Left kidney (tissue), 1 donor: ENCODE measurements at regions not wholly inside any gene's neighbourhood (a gene's known extent, or its start where the extent isn't known, plus 50 kb on each side); places are given as distances from the start of the nearest gene placed in this dataset.
"Not testable (repeated sequence)": the region's sequence is repeated elsewhere in the genome, so short reads cannot be mapped to it uniquely, and the experiment has no call there.

ENCODE experiments used
- DNase-seq: peaks from one replicate; pipeline ENCODE4 v3.0.0-alpha.2; 2013

DNA sequence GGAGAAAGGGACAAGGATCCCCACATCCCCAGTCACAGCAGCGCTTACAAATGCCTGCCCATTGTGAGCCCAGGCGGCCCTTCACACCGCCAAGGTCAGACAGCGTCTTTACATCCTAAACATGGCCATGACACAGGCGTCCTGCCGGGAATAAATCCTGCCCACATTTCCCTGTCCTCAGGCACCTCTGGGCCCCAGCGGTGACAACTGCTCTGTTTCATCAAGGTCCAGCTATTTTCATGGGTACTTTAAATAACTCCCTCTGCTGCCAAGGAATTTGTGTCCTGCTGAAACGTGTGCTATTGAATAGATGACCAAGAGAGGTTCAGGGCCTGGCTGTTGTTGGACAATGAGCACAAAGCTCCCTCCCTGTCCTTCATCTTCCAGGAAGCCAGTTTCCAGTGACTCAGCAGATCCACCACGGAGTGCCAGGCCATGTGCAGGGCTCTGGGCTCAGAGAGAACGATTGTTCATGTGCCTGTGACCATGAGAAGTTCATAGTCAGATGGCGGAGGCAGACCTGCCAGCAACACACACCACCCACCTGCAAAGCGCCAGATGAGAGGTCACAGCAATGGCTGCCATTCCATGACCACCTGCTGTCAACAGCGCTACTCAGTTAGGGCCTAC is 195.8 kb downstream of the MATN1 start:
- no peak for DNase-seq

DNA sequence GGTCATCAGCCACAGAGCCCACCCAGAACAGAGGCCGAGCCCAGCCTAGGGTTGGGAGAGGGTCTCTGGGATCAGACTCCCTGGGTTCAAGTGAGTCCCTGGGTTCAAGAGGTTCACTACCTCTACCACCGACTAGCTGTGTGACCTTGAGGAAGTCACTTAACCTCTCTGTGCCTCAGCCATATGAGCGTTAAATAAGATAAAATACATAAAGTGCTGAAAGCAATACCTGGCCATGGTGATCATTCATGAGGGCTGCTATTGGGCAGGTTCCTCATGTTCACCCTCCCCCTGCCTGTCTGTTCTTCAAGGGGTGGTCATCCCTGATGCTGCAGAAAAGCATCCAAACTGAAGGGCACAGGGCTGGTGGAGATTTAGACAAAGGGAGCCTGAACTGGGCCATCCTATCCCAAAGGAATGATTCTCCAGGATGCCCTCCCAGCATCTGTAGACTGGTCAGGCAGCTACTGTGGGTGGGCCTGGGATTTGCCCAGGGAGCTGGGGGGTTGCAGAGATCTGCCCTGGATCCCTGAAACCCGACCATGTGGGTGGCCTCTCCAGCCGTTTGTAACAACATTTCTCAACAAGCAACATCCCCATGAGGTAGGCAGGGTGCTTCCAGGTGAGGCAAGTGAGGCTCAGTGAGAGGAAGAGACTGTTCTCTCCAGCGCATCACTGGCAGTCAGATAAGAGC is 196.6 kb downstream of the MATN1 start:
- DNase-seq = no peak

DNA sequence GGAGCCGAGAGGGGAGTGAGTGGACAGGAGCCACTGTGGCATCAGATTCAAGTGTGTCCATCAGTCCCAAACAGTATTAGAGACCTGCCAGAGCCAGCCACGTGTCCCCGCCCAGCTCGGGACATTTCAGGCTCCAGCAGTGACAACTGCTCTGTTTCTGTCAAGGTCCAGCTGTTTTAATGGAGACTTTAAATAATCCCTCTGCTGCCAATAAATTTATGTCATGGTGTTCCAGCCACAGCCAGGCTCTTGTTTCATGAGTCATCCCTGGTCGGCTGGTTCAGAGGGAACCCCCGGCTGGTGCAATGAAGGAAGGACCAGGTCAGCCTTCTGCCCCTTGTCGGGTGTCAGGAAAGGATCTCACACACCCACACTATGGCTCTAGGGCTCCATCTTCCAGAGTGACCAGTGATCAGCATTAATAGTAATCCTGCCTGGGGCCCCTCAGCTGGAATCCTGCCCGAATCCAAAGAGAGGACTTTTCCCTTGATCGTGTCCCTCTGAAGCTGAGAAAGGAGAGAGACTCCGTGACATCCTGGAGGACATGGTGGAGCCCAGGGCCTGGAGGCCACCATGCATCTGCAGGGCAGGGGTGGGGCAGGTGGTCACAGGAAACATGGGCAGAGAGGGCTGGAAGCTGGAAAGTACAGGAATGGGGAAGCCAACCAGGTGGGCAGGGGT is 197.3 kb downstream of the MATN1 start:
- peak; percentile 85 for DNase-seq

DNA sequence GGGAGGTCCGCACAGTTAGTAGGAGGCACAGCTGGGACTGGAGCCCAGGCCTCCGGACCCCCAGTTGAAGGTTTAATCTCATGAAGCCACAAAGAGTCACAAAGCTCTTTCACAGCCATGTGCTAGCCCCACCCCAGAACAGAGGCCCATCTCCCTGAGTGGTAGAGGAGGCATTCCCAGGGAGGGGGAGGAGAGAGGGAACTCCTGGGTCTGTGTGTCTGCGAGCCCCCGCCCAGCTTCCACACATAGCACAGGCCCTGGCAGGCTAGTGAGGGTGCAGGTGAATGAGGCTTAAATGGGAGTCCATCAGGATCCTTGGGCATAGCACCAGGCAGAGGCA is 197.8 kb downstream of the MATN1 start:
- no peak for DNase-seq

DNA sequence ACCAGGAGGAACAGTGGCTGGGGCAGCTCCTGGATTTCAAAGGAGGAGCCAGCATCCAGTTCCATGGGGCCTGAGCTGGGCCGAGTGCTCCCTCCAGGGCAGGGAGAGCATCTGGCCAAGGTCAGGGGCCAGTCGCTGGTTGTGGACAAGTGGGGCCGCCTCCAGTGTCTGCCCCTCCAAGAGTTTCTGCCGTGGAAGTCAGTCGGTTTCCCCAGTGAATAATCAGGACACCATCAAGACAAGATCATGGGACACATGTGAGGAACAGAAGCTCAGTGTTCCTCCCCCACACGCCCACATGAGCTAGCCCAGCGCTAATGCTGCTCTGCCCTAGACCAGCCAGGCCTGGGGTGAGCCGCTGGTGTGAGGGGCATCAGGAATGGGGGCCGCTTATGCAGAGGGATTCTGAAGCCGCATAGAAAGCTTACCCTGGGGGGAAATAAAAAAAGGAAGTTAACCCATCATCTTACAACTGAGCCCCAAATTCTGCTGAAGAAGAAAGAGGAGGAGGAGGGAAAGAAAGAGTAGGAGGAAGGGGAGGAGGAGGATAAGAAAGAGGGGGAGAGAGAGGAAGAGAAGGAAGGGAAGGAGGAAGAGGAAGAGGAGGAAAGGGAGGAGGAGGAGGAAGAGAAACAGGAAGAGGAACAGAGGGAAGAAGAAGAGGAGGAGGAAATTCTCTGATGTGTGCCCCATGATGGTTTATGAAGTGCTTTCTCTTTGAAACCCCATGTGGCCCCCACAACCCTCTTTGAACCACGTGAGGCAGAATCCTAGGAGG is 198.4 kb downstream of the MATN1 start:
- DNase-seq = no peak

DNA sequence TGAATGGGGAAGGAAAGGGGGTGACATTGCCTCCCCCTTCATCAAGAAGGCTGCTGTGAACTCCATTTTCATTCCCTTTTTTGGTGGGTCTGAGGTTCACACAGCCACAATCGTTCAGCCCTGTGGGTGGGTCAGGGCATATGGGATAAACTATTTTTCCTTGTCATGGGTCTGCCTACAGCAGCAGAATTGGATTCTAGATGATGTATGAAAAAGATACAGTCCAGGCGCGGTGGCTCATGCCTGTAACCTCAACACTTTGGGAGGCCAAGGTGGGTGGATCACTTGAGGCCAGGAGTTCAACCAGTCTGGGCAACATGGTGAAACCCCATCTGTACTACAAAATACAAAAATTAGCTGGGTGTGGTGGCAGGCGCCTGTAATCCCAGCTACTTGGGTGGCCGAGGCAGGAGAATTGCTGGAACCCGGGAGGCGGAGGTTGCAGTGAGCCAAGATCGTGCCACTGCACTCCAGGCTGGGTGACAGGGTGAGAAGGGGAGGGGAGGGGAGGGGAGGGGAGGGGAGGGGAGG is 199.3 kb downstream of the MATN1 start:
- DNase-seq = not testable (repeated sequence)

DNA sequence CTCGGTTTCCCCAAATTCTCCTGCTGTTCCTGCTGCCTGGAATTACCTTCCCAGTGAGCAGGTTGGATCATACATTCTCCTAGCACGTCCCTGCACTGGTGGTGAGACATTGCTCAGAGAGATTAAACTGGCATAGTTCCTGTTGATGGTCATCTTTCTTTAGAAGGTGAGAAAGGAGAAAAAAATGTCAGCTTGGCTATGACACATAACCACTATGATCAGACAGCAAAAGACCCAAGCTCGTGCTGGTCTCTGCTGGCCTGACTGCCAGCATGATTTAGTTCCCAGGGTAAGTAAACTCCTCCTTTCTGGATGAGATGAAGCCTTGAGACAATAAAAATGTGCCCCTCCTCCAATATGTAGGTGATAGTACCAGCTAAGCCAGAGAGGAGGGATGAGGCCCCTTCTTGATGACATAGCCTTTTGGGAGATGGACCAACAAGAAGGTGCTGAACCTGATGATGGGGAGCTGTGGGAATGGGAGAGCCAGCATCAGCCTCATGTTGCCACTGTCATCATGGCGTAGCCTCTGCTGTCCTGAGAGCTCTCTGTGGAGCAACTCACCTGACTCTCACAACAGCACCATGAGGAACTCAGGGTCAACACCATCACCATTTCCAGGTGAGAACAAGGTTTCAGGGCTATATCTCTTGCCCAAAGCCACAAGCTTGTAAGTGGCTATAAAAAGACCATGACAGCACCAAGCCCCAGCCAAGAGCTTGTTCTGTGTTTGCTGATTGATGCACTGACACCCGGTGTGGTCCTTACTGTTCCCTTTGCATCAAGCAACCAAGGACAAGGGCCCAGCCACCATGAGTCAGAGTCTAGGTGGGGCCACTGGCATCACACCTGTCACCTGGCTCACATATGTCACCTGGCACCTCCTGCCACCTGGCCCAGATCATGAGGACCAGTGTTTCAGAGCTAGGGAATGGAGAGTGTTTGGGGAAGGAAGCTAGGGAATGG is 200.0 kb downstream of the MATN1 start:
- no peak for DNase-seq

DNA sequence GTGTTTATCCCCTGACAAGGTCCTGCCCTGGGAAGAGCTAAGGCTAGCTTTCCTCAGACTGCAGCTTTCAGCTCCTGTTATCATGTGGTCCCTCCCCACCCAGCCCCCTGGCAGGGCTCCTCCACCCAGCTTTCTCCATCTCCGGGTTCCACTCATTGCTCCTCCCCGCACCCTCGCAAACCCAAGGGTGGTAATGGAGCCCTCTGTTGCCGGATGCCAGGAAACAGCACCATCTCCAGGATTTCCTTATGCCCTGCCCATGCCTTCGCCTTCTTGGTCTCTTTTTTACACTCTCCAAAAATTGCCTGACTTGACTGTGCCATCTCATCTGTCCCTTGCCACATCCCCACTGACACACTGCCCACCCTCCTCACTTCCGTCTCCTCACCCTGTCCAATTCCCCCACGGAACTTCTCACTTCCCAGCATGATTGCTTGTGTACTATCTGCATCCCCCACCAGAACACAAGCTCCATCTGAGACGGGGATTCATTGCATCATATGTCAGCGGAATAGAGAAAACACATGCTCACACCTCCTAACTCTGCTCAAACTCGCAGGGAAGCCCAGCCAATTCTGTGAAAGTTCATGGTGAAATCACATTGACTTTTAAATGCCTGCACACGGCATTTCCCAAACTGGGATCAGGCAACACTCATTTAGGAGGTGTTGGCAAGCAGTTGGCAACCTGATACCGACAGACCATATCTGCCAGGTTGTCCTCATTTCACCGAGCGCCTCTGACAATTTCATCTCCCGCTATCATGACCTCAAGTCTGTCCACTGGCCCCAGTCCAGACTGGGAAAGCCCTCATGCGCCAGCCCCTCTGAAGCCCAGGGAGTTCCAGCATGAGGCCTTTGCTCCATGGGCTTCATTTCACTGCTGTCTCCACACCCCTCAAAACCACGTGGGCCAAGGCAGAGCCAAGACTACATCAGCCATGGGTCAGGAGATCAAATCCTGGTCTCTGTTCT is 201.1 kb downstream of the MATN1 start:
- no peak for DNase-seq

DNA sequence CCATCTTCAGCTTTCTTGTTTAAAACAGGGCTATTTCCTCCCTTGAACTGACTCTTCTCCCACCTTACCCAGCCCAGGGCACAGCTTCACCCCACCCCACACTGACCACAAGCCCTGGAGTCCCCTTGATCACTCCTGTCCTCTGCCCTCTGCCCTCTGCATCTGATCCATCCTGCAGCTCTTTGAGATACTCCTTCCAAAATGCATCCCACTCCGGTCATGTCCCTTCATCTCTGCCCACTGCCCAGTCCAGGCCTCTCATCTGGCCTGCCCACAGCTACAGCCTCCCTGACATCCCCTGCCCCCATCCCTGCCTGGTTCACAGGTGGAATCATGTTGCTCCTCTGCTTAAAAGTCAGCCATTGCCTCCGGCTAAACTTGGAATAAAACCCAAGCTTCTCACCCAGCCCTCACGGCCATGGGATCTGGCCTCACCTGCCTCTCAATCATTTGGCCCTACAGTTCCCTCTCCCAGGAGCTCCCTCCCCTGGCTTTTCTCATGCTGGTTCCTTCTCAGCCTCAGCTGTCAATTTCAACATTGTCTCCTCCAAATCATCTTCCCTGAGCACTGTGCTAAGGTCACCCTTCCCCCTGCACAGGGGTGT is 202.0 kb downstream of the MATN1 start:
- no peak for DNase-seq

DNA sequence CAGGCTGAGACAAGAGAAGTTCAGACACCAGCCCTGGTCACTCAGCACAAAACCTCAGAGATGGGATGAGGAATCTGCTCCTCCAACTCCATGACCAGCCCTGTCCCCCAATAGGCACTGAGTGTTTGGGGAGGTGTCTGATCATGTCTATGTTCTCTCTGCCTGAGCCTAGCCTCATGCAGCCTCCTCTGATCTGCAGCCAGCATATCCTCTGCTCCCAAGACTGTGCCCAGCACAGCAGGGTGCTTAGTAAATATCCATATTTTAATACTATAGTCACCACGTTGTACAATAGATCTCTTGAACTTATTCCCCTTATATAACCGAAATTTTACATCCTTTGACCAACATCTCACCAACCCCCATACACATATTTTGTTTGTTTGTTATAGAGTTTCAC is 202.9 kb downstream of the MATN1 start:
- no peak for DNase-seq

DNA sequence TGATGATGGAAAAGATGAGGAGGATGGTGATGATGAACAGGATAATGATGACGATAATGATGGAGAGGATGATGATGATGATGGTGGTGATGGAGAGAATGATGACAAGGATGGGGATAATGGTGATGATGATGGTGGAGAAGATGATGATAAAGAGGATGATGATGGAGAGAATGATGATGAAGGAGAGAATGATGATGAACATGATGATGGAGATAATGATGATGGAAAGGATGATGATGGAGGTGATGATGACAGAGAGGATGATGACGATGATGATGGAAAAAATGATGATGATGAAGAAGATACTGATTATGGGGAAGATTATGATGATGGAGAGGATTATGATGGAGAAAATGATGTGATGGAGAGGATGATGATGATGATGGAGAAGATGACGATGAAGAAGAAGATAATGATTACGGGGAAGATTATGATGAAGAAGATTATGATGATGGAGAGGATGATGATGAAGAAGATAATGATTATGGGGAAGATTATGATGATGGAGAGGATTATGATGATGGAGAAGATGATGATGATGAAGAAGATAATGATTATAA is 204.1 kb downstream of the MATN1 start:
- no peak for DNase-seq

DNA sequence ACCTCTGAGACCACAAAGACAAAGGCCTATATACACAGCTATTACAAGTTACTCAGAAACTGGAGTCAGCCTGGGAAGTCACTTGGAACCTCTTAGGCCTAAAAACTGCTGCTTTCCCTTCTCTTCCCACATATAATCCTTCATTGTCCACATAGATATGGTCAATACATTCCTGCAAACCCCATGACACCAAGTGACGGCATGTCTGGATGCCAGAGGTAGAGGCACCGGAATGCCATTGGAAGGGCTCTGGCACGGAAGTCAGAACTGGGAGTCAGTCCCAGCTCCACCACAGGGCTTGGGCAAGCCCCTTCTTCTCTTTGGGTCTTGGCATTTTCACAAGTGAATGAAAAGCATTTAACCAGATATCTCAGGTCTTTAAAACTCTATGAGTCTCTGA is 204.7 kb downstream of the MATN1 start:
- no peak for DNase-seq

DNA sequence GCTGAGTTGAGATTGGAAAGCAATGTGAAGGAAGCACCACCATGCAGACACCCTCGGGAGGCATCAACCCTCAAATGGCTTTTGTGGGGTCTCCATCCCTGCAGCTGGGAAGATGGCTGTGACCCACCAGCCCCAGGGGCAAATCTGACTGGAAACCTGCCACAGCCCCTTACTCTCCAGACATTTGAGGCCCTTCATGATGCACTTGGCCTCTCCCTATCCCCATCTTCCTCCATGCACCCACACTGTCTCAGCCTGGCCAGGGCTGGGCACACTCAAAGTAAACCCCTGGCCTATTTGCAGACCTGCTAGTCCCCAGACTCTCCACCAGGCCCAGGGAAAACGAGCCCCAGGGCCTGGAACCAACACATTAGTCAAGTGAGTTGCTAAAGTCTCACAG is 205.2 kb downstream of the MATN1 start:
- DNase-seq = no peak

DNA sequence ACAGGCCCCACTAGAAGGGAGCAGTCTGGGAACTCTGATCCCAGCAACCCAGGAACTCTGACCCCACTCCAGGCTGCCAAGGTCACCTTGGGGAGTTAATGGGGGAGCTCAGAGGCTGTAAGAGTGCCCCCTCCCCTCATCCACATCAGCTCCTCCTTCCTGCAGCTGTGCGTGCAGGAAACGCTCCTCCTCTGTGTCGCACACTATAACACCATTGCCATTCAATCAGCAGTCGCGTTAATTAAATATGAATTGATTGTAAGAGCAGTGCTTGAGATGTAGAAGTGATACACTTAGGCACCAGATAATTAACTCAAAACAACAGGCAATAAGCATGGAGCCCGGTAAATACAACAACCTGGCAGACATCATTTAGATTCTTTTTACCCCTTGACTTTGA is 205.7 kb downstream of the MATN1 start:
- DNase-seq = not testable (repeated sequence)

DNA sequence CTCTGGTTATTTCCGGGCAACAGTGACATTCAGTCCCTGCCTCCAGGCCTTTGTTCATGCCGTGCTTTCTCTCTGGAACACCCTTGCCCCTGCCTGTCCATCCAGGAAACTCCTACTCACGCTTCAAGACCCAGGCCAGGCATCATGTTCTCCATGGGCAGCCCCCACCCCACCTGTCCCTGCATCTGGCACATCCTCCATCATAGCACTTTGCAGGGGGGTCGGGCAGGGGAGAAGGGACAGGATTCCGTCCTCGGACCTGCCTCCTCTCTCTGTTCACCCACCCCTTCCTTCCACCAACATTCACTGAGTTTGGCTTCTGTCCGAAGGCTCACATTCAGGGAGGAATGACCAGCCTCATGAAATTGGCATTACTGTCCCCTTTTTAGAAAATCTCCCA is 206.1 kb downstream of the MATN1 start:
- not testable (repeated sequence) for DNase-seq

DNA sequence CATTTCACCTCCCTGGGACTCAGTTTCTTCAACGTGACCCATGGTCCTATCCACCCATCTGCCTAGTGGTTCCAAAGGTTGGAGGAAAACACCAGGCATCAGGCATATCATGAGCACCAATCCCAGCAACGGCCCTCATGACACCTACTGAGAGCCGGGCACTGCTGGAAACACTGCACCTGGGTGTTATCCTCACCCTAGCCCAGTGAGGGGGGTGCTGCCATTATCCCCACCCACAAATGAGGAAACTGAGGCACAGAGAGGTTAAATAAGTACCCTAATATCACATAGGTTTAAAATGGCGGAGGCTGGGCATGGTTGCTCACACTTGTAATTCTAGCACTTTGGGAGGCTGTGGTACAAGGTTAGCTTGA is 206.9 kb downstream of the MATN1 start:
- DNase-seq = no peak

DNA sequence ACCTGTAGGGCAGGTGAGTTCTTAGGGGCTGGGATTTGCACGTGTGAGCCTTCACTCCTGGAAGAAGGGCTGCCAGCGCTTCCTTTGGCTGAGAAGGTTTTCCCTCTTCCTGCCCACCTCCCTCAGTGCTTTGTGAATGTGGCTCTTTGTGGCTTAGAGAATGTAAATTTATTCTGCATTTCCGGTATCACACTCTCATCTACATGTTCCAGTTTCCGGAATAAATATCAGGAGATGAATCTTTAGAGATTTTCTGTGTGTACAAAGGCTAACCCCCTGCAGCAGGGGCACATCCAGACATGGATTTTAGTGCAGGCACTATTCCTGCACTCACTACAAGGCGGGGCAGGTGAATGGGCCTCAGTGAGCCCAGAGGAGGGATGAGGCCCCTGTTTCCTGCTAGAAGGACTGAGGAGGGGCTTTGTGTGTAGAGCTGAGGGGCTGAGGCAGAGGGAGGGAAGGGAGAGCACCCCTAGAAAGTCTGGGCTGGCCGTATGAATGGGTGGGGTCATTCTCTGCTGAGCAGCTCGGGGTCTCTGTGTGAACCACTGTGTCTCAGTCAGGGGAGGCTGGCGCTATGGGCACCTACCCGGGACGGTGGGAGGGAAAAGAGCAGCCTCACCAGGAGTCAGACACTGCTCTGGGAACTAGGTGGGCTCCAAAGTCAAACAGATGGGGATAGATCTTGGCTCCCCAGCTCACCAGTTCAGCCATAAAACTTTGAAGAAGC is 207.5 kb downstream of the MATN1 start:
- DNase-seq = no peak

DNA sequence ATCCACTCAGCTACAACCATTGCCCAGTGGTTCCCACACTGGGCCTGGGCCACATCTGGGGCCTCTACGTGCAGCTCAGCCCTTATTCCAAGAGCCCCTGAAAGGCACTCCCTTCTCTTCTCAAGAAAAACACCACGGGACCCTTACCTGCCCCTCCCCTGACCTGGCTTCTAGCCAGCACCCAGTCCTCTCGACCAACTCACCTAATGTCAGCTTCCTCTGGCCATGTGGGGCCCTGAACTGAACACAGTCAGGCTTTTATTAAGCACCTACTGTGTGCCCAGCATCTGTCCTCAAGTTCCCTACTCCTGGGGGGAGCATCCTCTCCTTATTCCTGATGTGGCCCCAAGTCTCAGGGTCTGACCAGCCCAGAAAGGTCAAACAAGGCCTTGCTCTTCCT is 208.4 kb downstream of the MATN1 start:
- no peak for DNase-seq
